ENCODE measurements at regions not wholly inside any gene's neighbourhood (a gene's known extent, or its start where the extent isn't known, plus 50 kb on each side); places are given as distances from the start of the nearest gene placed in this dataset.

DNA sequence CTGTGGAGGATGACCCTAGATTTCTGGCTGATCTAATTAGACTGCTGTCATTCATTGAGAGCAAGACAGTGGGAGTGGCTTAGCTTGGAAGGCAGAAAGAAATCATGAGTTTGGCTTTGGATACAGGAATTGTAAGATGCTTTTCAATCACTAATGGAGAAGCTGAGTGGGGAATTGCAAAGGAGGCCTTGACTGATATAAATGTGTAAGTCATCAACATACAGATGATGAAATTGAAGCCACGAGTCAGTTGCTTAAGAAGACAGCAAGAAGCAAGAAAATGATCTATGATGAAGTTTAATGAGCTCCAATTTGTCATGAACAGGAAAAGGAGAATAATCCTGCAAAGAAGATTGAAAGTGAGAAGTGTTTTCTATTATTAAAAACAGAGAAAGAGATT, 136.7 kb upstream of the C1QTNF7 start:
- H4K20me1 ChIP-seq (ENCODE audit: control insufficient read depth, insufficient read depth, low read depth, low read length): no peaks in the 10 kb centered on the region
- H3K27ac ChIP-seq (ENCODE audit: low read depth, low read length): no peak overlapping the region
- no peaks in the 10 kb centered on the region for H3F3A ChIP-seq (ENCODE audit: control insufficient read depth, insufficient read depth)
- H3K4me1 ChIP-seq (ENCODE audit: control insufficient read depth, low read length): no peaks in the 10 kb centered on the region
- no peaks in the 10 kb centered on the region for H3K36me3 ChIP-seq (ENCODE audit: control insufficient read depth, low read length)
- H3K79me2 ChIP-seq (ENCODE audit: control insufficient read depth, low read length): no peaks in the 10 kb centered on the region
- no peak overlapping the region for H3K4me2 ChIP-seq (ENCODE audit: low read length)
- no peaks in the 10 kb centered on the region for H3K9me2 ChIP-seq (replicated peaks; ENCODE audit: control insufficient read depth, low read length)
- TF ChIP-seq EZH2phosphoT487 (IDR thresholded peaks at IDR 0.05; ENCODE audit: borderline replicate concordance, low read length): no peak
- TF ChIP-seq, protein P1, sequence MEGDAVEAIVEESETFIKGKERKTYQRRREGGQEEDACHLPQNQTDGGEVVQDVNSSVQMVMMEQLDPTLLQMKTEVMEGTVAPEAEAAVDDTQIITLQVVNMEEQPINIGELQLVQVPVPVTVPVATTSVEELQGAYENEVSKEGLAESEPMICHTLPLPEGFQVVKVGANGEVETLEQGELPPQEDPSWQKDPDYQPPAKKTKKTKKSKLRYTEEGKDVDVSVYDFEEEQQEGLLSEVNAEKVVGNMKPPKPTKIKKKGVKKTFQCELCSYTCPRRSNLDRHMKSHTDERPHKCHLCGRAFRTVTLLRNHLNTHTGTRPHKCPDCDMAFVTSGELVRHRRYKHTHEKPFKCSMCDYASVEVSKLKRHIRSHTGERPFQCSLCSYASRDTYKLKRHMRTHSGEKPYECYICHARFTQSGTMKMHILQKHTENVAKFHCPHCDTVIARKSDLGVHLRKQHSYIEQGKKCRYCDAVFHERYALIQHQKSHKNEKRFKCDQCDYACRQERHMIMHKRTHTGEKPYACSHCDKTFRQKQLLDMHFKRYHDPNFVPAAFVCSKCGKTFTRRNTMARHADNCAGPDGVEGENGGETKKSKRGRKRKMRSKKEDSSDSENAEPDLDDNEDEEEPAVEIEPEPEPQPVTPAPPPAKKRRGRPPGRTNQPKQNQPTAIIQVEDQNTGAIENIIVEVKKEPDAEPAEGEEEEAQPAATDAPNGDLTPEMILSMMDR (IDR thresholded peaks at IDR 0.05; ENCODE audit: low read depth, low read length, poor library complexity, severe bottlenecking): no peak
- no peaks in the 10 kb centered on the region for H3K9me3 ChIP-seq (ENCODE audit: control insufficient read depth, insufficient read depth, low read length)
- H3K27me3 ChIP-seq (ENCODE audit: control insufficient read depth, low read length): no peaks in the 10 kb centered on the region
- no peak overlapping the region for H3K4me3 ChIP-seq (ENCODE audit: low read length)

DNA sequence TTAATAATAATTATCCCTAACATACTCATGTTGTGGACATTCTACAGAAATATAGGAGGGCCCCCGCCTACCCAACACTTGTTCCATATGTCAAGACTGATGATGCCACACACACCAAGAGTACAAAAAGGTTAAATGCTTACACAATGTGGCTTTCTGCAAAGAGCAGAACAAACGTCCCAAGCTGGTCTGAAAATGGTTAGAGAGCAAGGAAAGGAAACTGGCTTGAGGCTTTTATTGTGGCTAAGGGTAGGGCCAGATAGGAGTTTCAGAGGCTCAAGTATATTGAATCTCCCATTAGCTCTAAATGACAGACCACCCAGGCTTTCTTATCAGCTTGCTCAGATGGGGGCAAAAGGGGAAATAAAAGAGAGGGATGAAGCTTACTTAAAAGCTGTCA, 134.1 kb upstream of the C1QTNF7 start:
- Histone ChIP-seq H3K9me3 (ENCODE audit: control insufficient read depth, insufficient read depth, low read length) (no peaks in the 10 kb centered on the region), H3F3A (ENCODE audit: control insufficient read depth, insufficient read depth) (no peaks in the 10 kb centered on the region), H3K4me3 (ENCODE audit: low read length) (no peak overlapping the region), H4K20me1 (ENCODE audit: control insufficient read depth, insufficient read depth, low read depth, low read length) (no peaks in the 10 kb centered on the region), H3K27ac (ENCODE audit: low read depth, low read length) (no peak overlapping the region), H3K36me3 (ENCODE audit: control insufficient read depth, low read length) (no peaks in the 10 kb centered on the region), H3K27me3 (ENCODE audit: control insufficient read depth, low read length) (no peaks in the 10 kb centered on the region), H3K4me2 (ENCODE audit: low read length) (no peak overlapping the region), H3K4me1 (ENCODE audit: control insufficient read depth, low read length) (no peaks in the 10 kb centered on the region), H3K79me2 (ENCODE audit: control insufficient read depth, low read length) (no peaks in the 10 kb centered on the region), H3K9me2 (replicated peaks; ENCODE audit: control insufficient read depth, low read length) (no peaks in the 10 kb centered on the region)
- TF ChIP-seq, protein P1 (IDR thresholded peaks at IDR 0.05; ENCODE audit: low read depth, low read length, poor library complexity, severe bottlenecking): no peak
- no peak for TF ChIP-seq EZH2phosphoT487 (IDR thresholded peaks at IDR 0.05; ENCODE audit: borderline replicate concordance, low read length)

DNA sequence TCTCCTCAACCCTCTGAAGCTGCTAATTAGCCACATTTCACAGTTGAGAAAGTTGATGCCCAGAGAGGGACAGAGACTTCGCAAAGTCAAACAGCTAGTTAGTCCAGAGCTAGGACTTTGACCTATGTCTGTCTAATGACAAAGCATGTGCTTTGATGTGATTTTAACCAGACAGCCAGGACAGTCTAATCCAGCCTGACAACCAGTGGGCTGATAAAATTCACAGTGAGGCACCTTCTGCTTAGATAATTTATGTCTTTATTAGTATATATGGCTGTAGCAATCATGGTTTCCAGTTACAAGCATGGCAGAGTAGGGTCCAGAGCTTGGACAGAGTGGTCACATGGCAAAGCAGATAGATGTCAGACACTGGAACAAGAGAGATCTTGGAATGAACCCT, 133.6 kb upstream of the C1QTNF7 start:
- no peak overlapping the region for H3K4me3 ChIP-seq (ENCODE audit: low read length)
- no peaks in the 10 kb centered on the region for H3K9me2 ChIP-seq (replicated peaks; ENCODE audit: control insufficient read depth, low read length)
- H3K27me3 ChIP-seq (ENCODE audit: control insufficient read depth, low read length): no peaks in the 10 kb centered on the region
- H3K9me3 ChIP-seq (ENCODE audit: control insufficient read depth, insufficient read depth, low read length): no peaks in the 10 kb centered on the region
- H3K4me2 ChIP-seq (ENCODE audit: low read length): no peak overlapping the region
- no peaks in the 10 kb centered on the region for H3K4me1 ChIP-seq (ENCODE audit: control insufficient read depth, low read length)
- TF ChIP-seq EZH2phosphoT487 (IDR thresholded peaks at IDR 0.05; ENCODE audit: borderline replicate concordance, low read length): no peak
- TF ChIP-seq, protein P1 (IDR thresholded peaks at IDR 0.05; ENCODE audit: low read depth, low read length, poor library complexity, severe bottlenecking): no peak
- no peaks in the 10 kb centered on the region for H4K20me1 ChIP-seq (ENCODE audit: control insufficient read depth, insufficient read depth, low read depth, low read length)
- H3F3A ChIP-seq (ENCODE audit: control insufficient read depth, insufficient read depth): no peaks in the 10 kb centered on the region
- H3K79me2 ChIP-seq (ENCODE audit: control insufficient read depth, low read length): no peaks in the 10 kb centered on the region
- no peak overlapping the region for H3K27ac ChIP-seq (ENCODE audit: low read depth, low read length)
- H3K36me3 ChIP-seq (ENCODE audit: control insufficient read depth, low read length): no peaks in the 10 kb centered on the region

DNA sequence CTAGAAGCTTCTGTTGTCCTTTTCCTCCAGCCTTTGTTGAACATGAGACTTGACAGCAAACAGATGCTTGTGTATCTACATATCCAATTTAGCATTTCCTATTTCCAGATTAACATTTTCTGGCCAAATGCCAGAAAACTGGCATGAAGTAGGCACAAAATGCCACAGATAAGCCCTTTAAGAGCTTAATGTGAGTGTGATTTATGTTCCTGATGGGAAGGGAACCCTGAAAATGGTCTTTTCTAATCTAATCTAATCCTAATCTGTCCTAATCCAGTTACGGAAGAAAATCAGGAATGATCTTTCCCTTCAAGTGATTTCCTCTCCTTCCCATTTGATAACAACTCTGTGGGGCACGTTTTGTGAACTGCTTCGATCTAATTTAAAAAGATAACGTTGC, 133.0 kb upstream of the C1QTNF7 start:
- Histone ChIP-seq H3K9me3 (ENCODE audit: control insufficient read depth, insufficient read depth, low read length) (no peaks in the 10 kb centered on the region), H4K20me1 (ENCODE audit: control insufficient read depth, insufficient read depth, low read depth, low read length) (no peaks in the 10 kb centered on the region), H3K79me2 (ENCODE audit: control insufficient read depth, low read length) (no peaks in the 10 kb centered on the region), H3K9me2 (replicated peaks; ENCODE audit: control insufficient read depth, low read length) (no peaks in the 10 kb centered on the region), H3K4me1 (ENCODE audit: control insufficient read depth, low read length) (no peaks in the 10 kb centered on the region), H3K4me3 (ENCODE audit: low read length) (no peak overlapping the region), H3F3A (ENCODE audit: control insufficient read depth, insufficient read depth) (no peaks in the 10 kb centered on the region), H3K27ac (ENCODE audit: low read depth, low read length) (no peak overlapping the region), H3K36me3 (ENCODE audit: control insufficient read depth, low read length) (no peaks in the 10 kb centered on the region), H3K4me2 (ENCODE audit: low read length) (no peak overlapping the region), H3K27me3 (ENCODE audit: control insufficient read depth, low read length) (no peaks in the 10 kb centered on the region)
- TF ChIP-seq EZH2phosphoT487 (IDR thresholded peaks at IDR 0.05; ENCODE audit: borderline replicate concordance, low read length): no peak
- TF ChIP-seq, protein P1 (IDR thresholded peaks at IDR 0.05; ENCODE audit: low read depth, low read length, poor library complexity, severe bottlenecking): no peak

Measured in DOHH2 (cell line).